Skeletal muscle tissue (tissue), 3 donors: ENCODE measurements at regions not wholly inside any gene's neighbourhood (a gene's known extent, or its start where the extent isn't known, plus 50 kb on each side); places are given as distances from the start of the nearest gene placed in this dataset.

Experiments used
- H3K27ac ChIP-seq: one replicate; pipeline ENCODE4 v1.7.0; 2013; ENCODE audit warnings: mild to moderate bottlenecking, low read depth, low read length, inconsistent platforms
- H3K27me3 ChIP-seq, 3 donors: one replicate each; pipeline ENCODE4 v1.7.0; 2013; ENCODE audit warnings: low read length in 3 of 3; ENCODE audit not compliant: control insufficient read depth in 3 of 3, insufficient read depth in 3 of 3
- H3K36me3 ChIP-seq, 3 donors: one replicate each; pipeline ENCODE4 v1.7.0; 2013; ENCODE audit warnings: low read length in 3 of 3; ENCODE audit not compliant: control insufficient read depth in 3 of 3, insufficient read depth in 3 of 3
- H3K4me1 ChIP-seq, 3 donors: one replicate each; pipeline ENCODE4 v1.7.0; 2013; ENCODE audit warnings: low read length in 3 of 3, mild to moderate bottlenecking in 3 of 3; ENCODE audit not compliant: control insufficient read depth in 3 of 3, insufficient read depth in 3 of 3
- H3K4me3 ChIP-seq, 3 donors: one replicate each; pipeline ENCODE4 v1.7.0; 2013; ENCODE audit warnings: low read length in 3 of 3
- H3K9ac ChIP-seq, 3 donors: one replicate each; pipeline ENCODE4 v1.7.0; 2013; ENCODE audit warnings: low read length in 3 of 3, mild to moderate bottlenecking in 3 of 3, moderate library complexity in 2 of 3, low read depth in 1 of 3
- H3K9me3 ChIP-seq, 3 donors: one replicate each; pipeline ENCODE4 v1.7.0; 2013; ENCODE audit warnings: low read length in 3 of 3; ENCODE audit not compliant: control insufficient read depth in 3 of 3
- donor health status: Osteomylitis.

- Histone ChIP-seq H3K27me3 (no peaks in the 10 kb centered on the region), H3K9ac (no peak overlapping the region), H3K9me3 (no peaks in the 10 kb centered on the region), H3K4me1 (no peaks in the 10 kb centered on the region), H3K27ac (no peak overlapping the region), H3K4me3 (no peak overlapping the region), H3K36me3 (no peaks in the 10 kb centered on the region)
Measured at GRCh38 chr5:14071433-14071832, 71.7 kb upstream of the TRIO start.

- Histone ChIP-seq H3K9ac (no peak overlapping the region), H3K9me3 (no peaks in the 10 kb centered on the region), H3K4me3 (no peak overlapping the region), H3K4me1 (no peaks in the 10 kb centered on the region), H3K27me3 (no peaks in the 10 kb centered on the region), H3K36me3 (no peaks in the 10 kb centered on the region), H3K27ac (no peak overlapping the region)
Measured at GRCh38 chr5:14069021-14069420, 74.1 kb upstream of the TRIO start.

GRCh38 chr5:14068136-14068535 is 75.0 kb upstream of the TRIO start:
- H3K9ac ChIP-seq: no peak overlapping the region
- H3K4me1 ChIP-seq: no peaks in the 10 kb centered on the region
- no peaks in the 10 kb centered on the region for H3K27me3 ChIP-seq
- H3K9me3 ChIP-seq: no peaks in the 10 kb centered on the region
- no peaks in the 10 kb centered on the region for H3K36me3 ChIP-seq
- H3K27ac ChIP-seq: no peak overlapping the region
- no peak overlapping the region for H3K4me3 ChIP-seq

- Histone ChIP-seq H3K9me3 (no peaks in the 10 kb centered on the region), H3K27me3 (no peaks in the 10 kb centered on the region), H3K27ac (no peak overlapping the region), H3K36me3 (no peaks in the 10 kb centered on the region), H3K4me3 (no peak overlapping the region), H3K9ac (no peak overlapping the region), H3K4me1 (no peaks in the 10 kb centered on the region)
Measured at GRCh38 chr5:14066326-14066725, 76.8 kb upstream of the TRIO start.

GRCh38 chr5:14064841-14065240 is 78.3 kb upstream of the TRIO start:
- no peaks in the 10 kb centered on the region for H3K36me3 ChIP-seq
- no peak overlapping the region for H3K4me3 ChIP-seq
- H3K4me1 ChIP-seq: peaks cover 0 to 3% (median 0%) of the 10 kb centered on the region in 3 donors
- no peak overlapping the region for H3K9ac ChIP-seq
- no peaks in the 10 kb centered on the region for H3K9me3 ChIP-seq
- no peaks in the 10 kb centered on the region for H3K27me3 ChIP-seq
- no peak overlapping the region for H3K27ac ChIP-seq

- Histone ChIP-seq H3K27ac (no peak overlapping the region), H3K4me1 (peaks cover 0 to 3% (median 0%) of the 10 kb centered on the region in 3 donors), H3K9me3 (peaks cover 0 to 2% (median 0%) of the 10 kb centered on the region in 3 donors), H3K36me3 (no peaks in the 10 kb centered on the region), H3K4me3 (no peak overlapping the region), H3K9ac (no peak overlapping the region), H3K27me3 (no peaks in the 10 kb centered on the region)
Measured at GRCh38 chr5:14063691-14064090, 79.5 kb upstream of the TRIO start.

- Histone ChIP-seq H3K4me3 (no peak overlapping the region), H3K9me3 (peaks cover 0 to 2% (median 0%) of the 10 kb centered on the region in 3 donors), H3K36me3 (no peaks in the 10 kb centered on the region), H3K4me1 (peaks cover 0 to 3% (median 0%) of the 10 kb centered on the region in 3 donors), H3K9ac (no peak overlapping the region), H3K27ac (no peak overlapping the region), H3K27me3 (no peaks in the 10 kb centered on the region)
Measured at GRCh38 chr5:14063138-14063537, 80.0 kb upstream of the TRIO start.

- Histone ChIP-seq H3K9me3 (peaks cover 0 to 2% (median 0%) of the 10 kb centered on the region in 3 donors), H3K4me1 (peaks cover 0 to 3% (median 0%) of the 10 kb centered on the region in 3 donors), H3K27ac (no peak overlapping the region), H3K36me3 (no peaks in the 10 kb centered on the region), H3K27me3 (no peaks in the 10 kb centered on the region), H3K4me3 (no peak overlapping the region), H3K9ac (no peak overlapping the region)
Measured at GRCh38 chr5:14062178-14062577, 81.0 kb upstream of the TRIO start.

GRCh38 chr5:14061106-14061505 is 82.0 kb upstream of the TRIO start:
- H3K27ac ChIP-seq: no peak overlapping the region
- H3K9ac ChIP-seq: no peak overlapping the region
- H3K27me3 ChIP-seq: no peaks in the 10 kb centered on the region
- H3K36me3 ChIP-seq: no peaks in the 10 kb centered on the region
- peaks cover 0 to 3% (median 0%) of the 10 kb centered on the region in 3 donors for H3K4me1 ChIP-seq
- no peak overlapping the region for H3K4me3 ChIP-seq
- peaks cover 0 to 2% (median 0%) of the 10 kb centered on the region in 3 donors for H3K9me3 ChIP-seq

- peaks cover 0 to 3% (median 0%) of the 10 kb centered on the region in 3 donors for H3K4me1 ChIP-seq
- no peak overlapping the region for H3K9ac ChIP-seq
- no peak overlapping the region for H3K4me3 ChIP-seq
- H3K36me3 ChIP-seq: no peaks in the 10 kb centered on the region
- H3K27me3 ChIP-seq: no peaks in the 10 kb centered on the region
- H3K9me3 ChIP-seq: peaks cover 0 to 2% (median 0%) of the 10 kb centered on the region in 3 donors
- no peak overlapping the region for H3K27ac ChIP-seq
Measured at GRCh38 chr5:14060218-14060617, 82.9 kb upstream of the TRIO start.

- no peaks in the 10 kb centered on the region for H3K27me3 ChIP-seq
- H3K9me3 ChIP-seq: peaks cover 0 to 2% (median 0%) of the 10 kb centered on the region in 3 donors
- H3K4me1 ChIP-seq: peaks cover 0 to 3% (median 0%) of the 10 kb centered on the region in 3 donors
- H3K36me3 ChIP-seq: no peaks in the 10 kb centered on the region
- H3K27ac ChIP-seq: no peak overlapping the region
- no peak overlapping the region for H3K9ac ChIP-seq
- H3K4me3 ChIP-seq: no peak overlapping the region
Measured at GRCh38 chr5:14059810-14060209, 83.3 kb upstream of the TRIO start.
